AG04449 (cell line): ENCODE measurements at regions not wholly inside any gene's neighbourhood (a gene's known extent, or its start where the extent isn't known, plus 50 kb on each side); places are given as distances from the start of the nearest gene placed in this dataset.
"Not testable (repeated sequence)": the region's sequence is repeated elsewhere in the genome, so short reads cannot be mapped to it uniquely, and the experiment has no call there.

Experiments
- CTCF ChIA-PET: fragments of 350-600 bp; formaldehyde crosslinking; extraction: SDS; loops from one replicate; lab custom pipeline; 2021; ENCODE audit warnings: antibody characterized with exemption; lab: Yijun Ruan, JAX
- POLR2A ChIA-PET: fragments of 400-600, 350-600 bp; formaldehyde crosslinking; extraction: SDS; loops from one replicate; lab custom pipeline; 2020; ENCODE audit warnings: antibody characterized with exemption, inconsistent platforms; lab: Yijun Ruan, JAX
- DNase-seq: peaks from one replicate; pipeline ENCODE4 v3.0.0-alpha.2; 2010; ENCODE audit warnings: low read depth, low spot score
- H3K4me3 ChIP-seq: 2 replicates; pipeline ENCODE4 v1.5.1; 2011; ENCODE audit warnings: low read depth, mild to moderate bottlenecking, control low read depth, low read length
- CTCF ChIP-seq: IDR thresholded peaks from one replicate; pipeline ENCODE4 v1.5.1; 2011; ENCODE audit warnings: mild to moderate bottlenecking, moderate library complexity, low read length, control low read depth, inconsistent platforms; ENCODE audit not compliant: insufficient read depth; ENCODE audit errors: missing control alignments

GRCh38 chr11:25449091-25449490, 882.8 kb upstream of the ANO3 start:
- no peak for TF ChIP-seq CTCF
- ChIA-PET CTCF (no interaction called here), POLR2A (no interaction called here)
- no peak for DNase-seq
- H3K4me3 ChIP-seq: no peak overlapping the region

GRCh38 chr11:25453471-25453870, 878.5 kb upstream of the ANO3 start:
- ChIA-PET CTCF (no interaction called here), POLR2A (no interaction called here)
- TF ChIP-seq CTCF: no peak
- DNase-seq: no peak
- no peak overlapping the region for H3K4me3 ChIP-seq

GRCh38 chr11:25456211-25456610, 875.7 kb upstream of the ANO3 start:
- no peak for TF ChIP-seq CTCF
- H3K4me3 ChIP-seq: no peak overlapping the region
- ChIA-PET CTCF (no interaction called here), POLR2A (no interaction called here)
- DNase-seq: no peak

- no peak for DNase-seq
- H3K4me3 ChIP-seq: no peak overlapping the region
- no peak for TF ChIP-seq CTCF
- POLR2A ChIA-PET: no interaction called here
- CTCF ChIA-PET: no interaction called here
Observed at GRCh38 chr11:25483915-25484635, 847.9 kb upstream of the ANO3 start.

- H3K4me3 ChIP-seq: no peak overlapping the region
- CTCF ChIA-PET: no interaction called here
- POLR2A ChIA-PET: no interaction called here
- no peak for TF ChIP-seq CTCF
- no peak for DNase-seq
Observed at GRCh38 chr11:25485315-25485714, 846.6 kb upstream of the ANO3 start.

GRCh38 chr11:25486338-25486737, 845.6 kb upstream of the ANO3 start:
- POLR2A ChIA-PET, DNase-seq, H3K4me3 ChIP-seq, CTCF ChIA-PET: not testable (repeated sequence)

GRCh38 chr11:25488176-25488575, 843.8 kb upstream of the ANO3 start:
- DNase-seq, POLR2A ChIA-PET: not testable (repeated sequence)

GRCh38 chr11:25501426-25501825, 830.5 kb upstream of the ANO3 start:
- POLR2A ChIA-PET, H3K4me3 ChIP-seq, CTCF ChIA-PET: not testable (repeated sequence)

More at GRCh38 chr11:25488176-25488575, 843.8 kb upstream of the ANO3 start:
- CTCF ChIA-PET, H3K4me3 ChIP-seq: not testable (repeated sequence)

More at GRCh38 chr11:25501426-25501825, 830.5 kb upstream of the ANO3 start:
- not testable (repeated sequence) for DNase-seq
